Thyroid gland (tissue), 4 donors: ENCODE measurements at regions not wholly inside any gene's neighbourhood (a gene's known extent, or its start where the extent isn't known, plus 50 kb on each side); places are given as distances from the start of the nearest gene placed in this dataset.

ENCODE experiments used
- DNase-seq, 2 donors: peaks; one replicate each; pipeline ENCODE4 v3.0.0-alpha.2; 2019
- H3K27ac ChIP-seq, 3 donors: fragments of 200-600 bp; sonication (generic); 1 replicate in 2 of 3; 2 replicates in 1 of 3; pipeline ENCODE4 v1.5.1; 2016 to 2019; ENCODE audit warnings: mild to moderate bottlenecking in 1 of 3, moderate library complexity in 1 of 3
- H3K27me3 ChIP-seq: fragments of 200-600 bp; sonication (generic); one replicate; pipeline ENCODE4 v1.5.1; 2019
- H3K36me3 ChIP-seq, 2 donors: fragments of 200-600 bp; sonication (generic); one replicate each; pipeline ENCODE4 v1.5.1; 2016 to 2019
- H3K4me1 ChIP-seq, 2 donors: fragments of 200-600 bp; sonication (generic); one replicate each; pipeline ENCODE4 v1.5.1; 2017 to 2019
- H3K4me3 ChIP-seq, 3 donors: fragments of 200-600 bp; sonication (generic); replicated peaks in 1 of 3; 1 replicate in 2 of 3; 2 replicates in 1 of 3; pipeline ENCODE4 v1.5.1; 2016; ENCODE audit warnings: mild to moderate bottlenecking in 1 of 3
- H3K9me3 ChIP-seq: fragments of 200-600 bp; sonication (generic); one replicate; pipeline ENCODE4 v1.5.1; 2017
- CTCF ChIP-seq, 6 experiments: fragments of 200-600 bp in 3 of 6; fragments of 450-650 bp in 3 of 6; sonication (generic) in 3 of 6; IDR thresholded peaks; one replicate each; pipeline ENCODE4 v1.5.1; 2016 to 2019; ENCODE audit warnings: antibody characterized with exemption in 6 of 6, mild to moderate bottlenecking in 2 of 6, inconsistent platforms in 1 of 6, moderate library complexity in 1 of 6
- POLR2A ChIP-seq, 2 donors: fragments of 450-650 bp; IDR thresholded peaks; one replicate each; pipeline ENCODE4 v1.6.1; 2017; ENCODE audit warnings: antibody characterized with exemption in 2 of 2, mild to moderate bottlenecking in 2 of 2, moderate library complexity in 1 of 2
- WGBS, 2 donors: methylation state at CpG; one replicate each; pipeline ENCODE4 v1.1.5; 2017; 5-methylcytosine and 5-hydroxymethylcytosine counted together
- intact Hi-C: fragments of 100-400 bp; cut with DNase I; formaldehyde crosslinking; loops from one replicate; pipeline ENCODE4 v1.15.1; 2023

GRCh38 chr9:86670076-86670475 is 277.2 kb downstream of the GAS1 start:
- no peak for DNase-seq
- WGBS, 2 donors, result 96 to 98% methylated on average over 3 of the region's 3 CpGs
- intact Hi-C loops, result no loop called here
- Histone ChIP-seq H3K4me1 (no peaks in the 10 kb centered on the region), H3K36me3 (no peaks in the 10 kb centered on the region), H3K27ac (no peak overlapping the region), H3K9me3 (no peaks in the 10 kb centered on the region), H3K27me3 (no peaks in the 10 kb centered on the region), H3K4me3 (no peak overlapping the region)
- no peak for TF ChIP-seq CTCF (IDR thresholded peaks at IDR 0.05)
- no peak for TF ChIP-seq POLR2A (IDR thresholded peaks at IDR 0.05)

GRCh38 chr9:86669422-86669821 is 277.9 kb downstream of the GAS1 start:
- Histone ChIP-seq H3K9me3 (no peaks in the 10 kb centered on the region), H3K27me3 (no peaks in the 10 kb centered on the region), H3K4me3 (no peak overlapping the region), H3K4me1 (no peaks in the 10 kb centered on the region), H3K36me3 (no peaks in the 10 kb centered on the region), H3K27ac (no peak overlapping the region)
- no peak for TF ChIP-seq CTCF (IDR thresholded peaks at IDR 0.05)
- TF ChIP-seq POLR2A (IDR thresholded peaks at IDR 0.05), result no peak
- intact Hi-C loops, result no loop called here
- DNase-seq, result no peak
- WGBS, 2 donors, result 71 to 74% methylated on average over 4 of the region's 4 CpGs

GRCh38 chr9:86668488-86668887 is 278.8 kb downstream of the GAS1 start:
- Histone ChIP-seq H3K27me3 (no peaks in the 10 kb centered on the region), H3K27ac (no peak overlapping the region), H3K4me3 (no peak overlapping the region), H3K4me1 (no peaks in the 10 kb centered on the region), H3K36me3 (no peaks in the 10 kb centered on the region), H3K9me3 (no peaks in the 10 kb centered on the region)
- no peak for TF ChIP-seq POLR2A (IDR thresholded peaks at IDR 0.05)
- no peak for TF ChIP-seq CTCF (IDR thresholded peaks at IDR 0.05)
- no peak for DNase-seq
- intact Hi-C loops, result no loop called here

GRCh38 chr9:86667307-86667706 is 280.0 kb downstream of the GAS1 start:
- WGBS, 2 donors, result 95 to 96% methylated on average over 4 of the region's 4 CpGs

GRCh38 chr9:86665416-86665815 is 281.9 kb downstream of the GAS1 start:
- no peaks in the 10 kb centered on the region for H3K36me3 ChIP-seq
- H3K27ac ChIP-seq, result no peak overlapping the region
- no peaks in the 10 kb centered on the region for H3K27me3 ChIP-seq
- TF ChIP-seq CTCF (IDR thresholded peaks at IDR 0.05) (no peak), POLR2A (IDR thresholded peaks at IDR 0.05) (no peak)
- no peaks in the 10 kb centered on the region for H3K4me1 ChIP-seq
- intact Hi-C loops, result no loop called here
- H3K4me3 ChIP-seq, result no peak overlapping the region
- DNase-seq, result no peak
- no peaks in the 10 kb centered on the region for H3K9me3 ChIP-seq
- 59 to 69% methylated on average over 1 of the region's 1 CpG for WGBS, 2 donors

More at GRCh38 chr9:86667307-86667706, 280.0 kb downstream of the GAS1 start:
- no peak for DNase-seq
- H3K9me3 ChIP-seq, result no peaks in the 10 kb centered on the region
- no peaks in the 10 kb centered on the region for H3K36me3 ChIP-seq
- H3K27me3 ChIP-seq, result no peaks in the 10 kb centered on the region
- TF ChIP-seq CTCF (IDR thresholded peaks at IDR 0.05), result no peak
- no peak for TF ChIP-seq POLR2A (IDR thresholded peaks at IDR 0.05)
- intact Hi-C loops, result no loop called here
- no peak overlapping the region for H3K27ac ChIP-seq
- H3K4me1 ChIP-seq, result no peaks in the 10 kb centered on the region
- no peak overlapping the region for H3K4me3 ChIP-seq
